Fibroblast of pulmonary artery (primary cell): ENCODE measurements at regions not wholly inside any gene's neighbourhood (a gene's known extent, or its start where the extent isn't known, plus 50 kb on each side); places are given as distances from the start of the nearest gene placed in this dataset.

Experiments
- DNase-seq: peaks from one replicate; pipeline ENCODE4 v3.0.0-alpha.2; 2010; ENCODE audit warnings: low read depth
- H3K4me3 ChIP-seq: replicated peaks from 2 replicates; pipeline ENCODE4 v1.5.1; 2011; ENCODE audit warnings: low read depth, mild to moderate bottlenecking, control low read depth, low read length, moderate library complexity
- TF ChIP-seq, protein P1 (sequence below): IDR thresholded peaks from 2 replicates; pipeline ENCODE4 v1.5.1; 2011; ENCODE audit warnings: mild to moderate bottlenecking, control low read depth, low read length, inconsistent platforms; ENCODE audit errors: missing control alignments

DNA sequence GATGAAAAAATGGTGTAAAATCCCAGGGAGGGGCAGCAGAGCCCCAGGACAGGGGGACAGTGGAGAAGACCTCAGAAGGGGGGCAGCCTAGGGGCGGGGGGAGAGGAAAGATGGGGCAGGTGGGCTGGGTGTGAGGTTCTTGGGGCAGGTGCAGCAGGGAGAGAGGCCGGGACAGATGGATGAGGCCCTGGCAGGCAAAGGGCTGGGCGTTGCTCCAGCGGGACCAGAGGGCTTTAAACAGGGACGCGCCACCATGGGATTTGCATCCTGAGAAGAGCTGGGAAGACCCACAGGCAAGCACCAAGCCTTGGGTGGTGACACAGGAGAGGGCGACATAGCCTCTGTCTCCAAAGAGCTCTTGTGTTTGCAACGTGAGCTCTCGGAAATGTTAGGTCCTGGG lies 1342.8 kb downstream of the TBC1D22A start:
- TF ChIP-seq, protein P1, sequence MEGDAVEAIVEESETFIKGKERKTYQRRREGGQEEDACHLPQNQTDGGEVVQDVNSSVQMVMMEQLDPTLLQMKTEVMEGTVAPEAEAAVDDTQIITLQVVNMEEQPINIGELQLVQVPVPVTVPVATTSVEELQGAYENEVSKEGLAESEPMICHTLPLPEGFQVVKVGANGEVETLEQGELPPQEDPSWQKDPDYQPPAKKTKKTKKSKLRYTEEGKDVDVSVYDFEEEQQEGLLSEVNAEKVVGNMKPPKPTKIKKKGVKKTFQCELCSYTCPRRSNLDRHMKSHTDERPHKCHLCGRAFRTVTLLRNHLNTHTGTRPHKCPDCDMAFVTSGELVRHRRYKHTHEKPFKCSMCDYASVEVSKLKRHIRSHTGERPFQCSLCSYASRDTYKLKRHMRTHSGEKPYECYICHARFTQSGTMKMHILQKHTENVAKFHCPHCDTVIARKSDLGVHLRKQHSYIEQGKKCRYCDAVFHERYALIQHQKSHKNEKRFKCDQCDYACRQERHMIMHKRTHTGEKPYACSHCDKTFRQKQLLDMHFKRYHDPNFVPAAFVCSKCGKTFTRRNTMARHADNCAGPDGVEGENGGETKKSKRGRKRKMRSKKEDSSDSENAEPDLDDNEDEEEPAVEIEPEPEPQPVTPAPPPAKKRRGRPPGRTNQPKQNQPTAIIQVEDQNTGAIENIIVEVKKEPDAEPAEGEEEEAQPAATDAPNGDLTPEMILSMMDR: no peak
- DNase-seq: no peak
- H3K4me3 ChIP-seq: no peak overlapping the region

DNA sequence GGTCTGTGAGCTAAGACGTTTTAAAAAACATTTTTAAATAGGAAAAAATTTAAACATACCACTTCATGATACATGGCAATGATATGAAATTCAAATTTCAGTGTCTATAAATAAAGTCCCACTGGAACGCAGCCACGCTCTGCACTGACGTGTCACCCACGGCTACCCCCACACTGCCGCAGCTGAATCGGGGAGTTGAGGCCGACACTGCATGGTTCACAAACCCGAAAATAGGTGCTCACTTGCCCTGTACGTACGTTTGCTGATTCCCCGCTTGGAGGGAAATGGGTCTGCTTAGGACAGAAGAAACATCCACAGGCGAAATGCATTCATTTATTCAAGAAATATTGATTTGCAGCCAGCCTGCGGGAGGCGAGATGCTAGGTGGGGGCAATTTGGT lies 1342.3 kb downstream of the TBC1D22A start:
- TF ChIP-seq, protein P1: no peak
- DNase-seq: no peak
- no peak overlapping the region for H3K4me3 ChIP-seq

DNA sequence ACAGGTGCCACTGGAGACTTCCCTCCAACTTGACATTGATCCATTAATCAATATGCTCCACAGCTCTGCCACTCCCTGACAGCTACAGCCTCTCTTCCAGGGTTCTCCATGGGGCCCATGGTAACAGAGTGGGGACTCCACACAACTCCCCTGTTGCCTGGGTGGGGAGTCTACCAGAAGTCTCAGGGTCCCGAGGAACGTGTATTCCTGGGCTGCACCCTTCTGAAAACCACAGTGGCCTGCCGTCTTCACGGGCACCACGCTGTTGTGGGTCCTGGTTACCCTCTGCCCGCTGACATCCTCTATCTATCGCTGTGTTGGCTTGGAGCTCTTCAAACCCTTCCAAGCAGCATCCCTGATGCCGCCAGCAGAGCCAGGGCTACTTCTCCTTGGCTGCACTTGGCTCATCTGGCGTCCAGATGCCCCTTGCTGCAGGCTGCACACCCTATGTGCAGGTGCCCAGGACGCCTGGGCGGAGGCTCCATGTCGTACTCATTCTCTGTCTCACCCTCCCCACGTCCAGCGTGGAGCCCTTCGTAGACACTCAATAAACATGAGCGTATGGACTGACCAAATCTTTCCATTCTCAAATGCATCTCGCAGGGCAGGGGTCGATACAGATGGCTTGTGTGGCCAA lies 1341.8 kb downstream of the TBC1D22A start:
- no peak for DNase-seq
- no peak overlapping the region for H3K4me3 ChIP-seq
- TF ChIP-seq, protein P1: no peak

DNA sequence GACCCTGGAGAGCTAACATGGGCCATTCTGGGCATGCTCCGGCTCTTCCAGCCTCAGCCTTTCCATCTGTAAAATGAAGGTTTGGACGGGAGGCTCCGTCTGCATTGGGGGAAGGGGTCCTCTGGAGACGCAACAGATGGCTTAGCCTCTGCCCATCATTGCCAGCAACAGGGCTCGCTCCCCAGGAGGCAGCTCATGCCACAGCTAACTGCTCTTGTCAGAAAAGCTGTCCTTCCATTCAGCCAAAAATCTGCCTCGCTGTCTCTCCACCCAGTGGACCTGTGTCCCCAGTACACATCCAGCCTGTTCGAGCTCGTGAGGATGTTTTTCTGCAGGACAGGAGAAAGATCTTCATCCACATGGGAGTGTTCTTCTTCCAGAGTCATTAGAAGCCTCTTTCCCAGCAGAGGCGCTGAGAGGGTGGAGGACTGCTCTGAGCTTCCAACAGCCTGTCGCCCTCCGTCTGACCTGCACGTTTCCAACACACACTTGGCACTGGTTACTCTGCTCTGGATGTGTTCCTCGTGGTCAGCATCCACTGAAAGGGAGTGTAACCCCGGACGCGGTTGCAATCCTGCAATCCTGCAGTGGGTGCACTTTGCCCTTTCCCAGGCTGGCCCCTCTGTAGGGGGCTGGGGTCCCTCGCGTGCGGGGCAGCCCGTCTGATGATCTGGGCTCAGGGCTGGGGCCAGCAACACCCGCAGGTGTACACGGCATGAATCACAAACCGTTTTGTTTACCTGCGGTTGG lies 1340.9 kb downstream of the TBC1D22A start:
- no peak for DNase-seq
- TF ChIP-seq, protein P1: no peak
- H3K4me3 ChIP-seq: no peak overlapping the region

DNA sequence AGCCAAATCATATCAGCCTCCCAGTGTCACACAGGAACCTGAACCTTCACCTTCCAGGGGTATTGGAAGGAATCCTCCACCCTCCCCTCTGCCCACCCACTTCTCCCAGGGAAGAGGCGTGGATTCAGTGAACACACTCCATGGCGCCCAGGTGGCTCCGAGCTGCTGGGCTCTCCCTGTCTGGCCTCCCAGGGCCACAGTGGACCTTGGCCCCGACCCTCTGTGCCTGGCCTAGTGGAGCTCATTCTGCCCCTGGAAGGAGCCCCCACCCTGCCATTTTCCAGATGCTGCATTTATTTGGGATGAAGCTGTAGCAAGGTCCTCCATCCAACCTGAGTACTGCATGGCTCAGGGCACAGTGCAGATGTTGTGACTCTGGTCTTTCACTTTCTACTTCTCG lies 1340.1 kb downstream of the TBC1D22A start:
- no peak for DNase-seq
- TF ChIP-seq, protein P1: no peak
- H3K4me3 ChIP-seq: no peak overlapping the region

DNA sequence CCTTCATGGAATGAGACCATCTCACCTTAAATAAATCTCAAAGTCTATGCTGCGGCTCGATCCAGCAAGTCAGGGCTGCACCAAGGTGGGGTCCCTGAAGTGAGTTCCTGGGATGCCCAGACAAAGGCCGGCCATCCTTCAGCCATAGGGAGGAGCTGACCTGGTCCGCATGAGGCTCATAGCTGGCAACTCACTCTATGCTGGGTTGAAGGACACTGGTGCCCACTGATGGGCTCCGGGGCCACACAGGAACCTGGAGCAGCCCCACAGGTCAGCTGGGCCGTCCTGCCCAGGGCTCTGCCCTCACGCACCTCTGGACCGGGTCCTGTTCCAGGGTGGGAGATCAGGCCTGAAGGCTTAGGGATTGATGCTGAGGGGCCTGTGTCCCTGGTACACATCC lies 1339.3 kb downstream of the TBC1D22A start:
- TF ChIP-seq, protein P1: no peak
- no peak overlapping the region for H3K4me3 ChIP-seq
- no peak for DNase-seq
